Thyroid gland (tissue), 4 donors: ENCODE measurements at regions not wholly inside any gene's neighbourhood (a gene's known extent, or its start where the extent isn't known, plus 50 kb on each side); places are given as distances from the start of the nearest gene placed in this dataset.
A peak's percentile ranks its signal among the peaks of the same experiment; 100 is the strongest.
"Not testable (repeated sequence)": the region's sequence is repeated elsewhere in the genome, so short reads cannot be mapped to it uniquely, and the experiment has no call there.

Experiments used
- DNase-seq, 2 donors: peaks; one replicate each; pipeline ENCODE4 v3.0.0-alpha.2; 2019
- H3K27ac ChIP-seq, 3 donors: fragments of 200-600 bp; sonication (generic); 1 replicate in 2 of 3; 2 replicates in 1 of 3; pipeline ENCODE4 v1.5.1; 2016 to 2019; ENCODE audit warnings: mild to moderate bottlenecking in 1 of 3, moderate library complexity in 1 of 3
- H3K27me3 ChIP-seq: fragments of 200-600 bp; sonication (generic); one replicate; pipeline ENCODE4 v1.5.1; 2019
- H3K36me3 ChIP-seq, 2 donors: fragments of 200-600 bp; sonication (generic); one replicate each; pipeline ENCODE4 v1.5.1; 2016 to 2019
- H3K4me1 ChIP-seq, 2 donors: fragments of 200-600 bp; sonication (generic); one replicate each; pipeline ENCODE4 v1.5.1; 2017 to 2019
- H3K4me3 ChIP-seq, 3 donors: fragments of 200-600 bp; sonication (generic); replicated peaks in 1 of 3; 1 replicate in 2 of 3; 2 replicates in 1 of 3; pipeline ENCODE4 v1.5.1; 2016; ENCODE audit warnings: mild to moderate bottlenecking in 1 of 3
- H3K9me3 ChIP-seq: fragments of 200-600 bp; sonication (generic); one replicate; pipeline ENCODE4 v1.5.1; 2017
- CTCF ChIP-seq, 6 experiments: fragments of 200-600 bp in 3 of 6; fragments of 450-650 bp in 3 of 6; sonication (generic) in 3 of 6; IDR thresholded peaks; one replicate each; pipeline ENCODE4 v1.5.1; 2016 to 2019; ENCODE audit warnings: antibody characterized with exemption in 6 of 6, mild to moderate bottlenecking in 2 of 6, inconsistent platforms in 1 of 6, moderate library complexity in 1 of 6
- POLR2A ChIP-seq, 2 donors: fragments of 450-650 bp; IDR thresholded peaks; one replicate each; pipeline ENCODE4 v1.6.1; 2017; ENCODE audit warnings: antibody characterized with exemption in 2 of 2, mild to moderate bottlenecking in 2 of 2, moderate library complexity in 1 of 2
- WGBS, 2 donors: methylation state at CpG; one replicate each; pipeline ENCODE4 v1.1.5; 2017; 5-methylcytosine and 5-hydroxymethylcytosine counted together
- intact Hi-C: fragments of 100-400 bp; cut with DNase I; formaldehyde crosslinking; loops from one replicate; pipeline ENCODE4 v1.15.1; 2023

GRCh38 chr3:81872566-81872965 lies 111.1 kb upstream of the GBE1 start:
- Histone ChIP-seq H3K4me1 (no peaks in the 10 kb centered on the region), H3K27ac (no peak overlapping the region), H3K36me3 (no peaks in the 10 kb centered on the region), H3K27me3 (no peaks in the 10 kb centered on the region), H3K4me3 (no peak overlapping the region), H3K9me3 (no peaks in the 10 kb centered on the region)
- DNase-seq: no peak
- TF ChIP-seq CTCF (IDR thresholded peaks at IDR 0.05): no peak
- TF ChIP-seq POLR2A (IDR thresholded peaks at IDR 0.05): no peak
- intact Hi-C loops: no loop called here
- 69 to 86% methylated on average over 1 of the region's 1 CpG for WGBS, 2 donors

- WGBS, 2 donors: 48 to 56% methylated on average over 3 of the region's 3 CpGs
- intact Hi-C loops: no loop called here
- Histone ChIP-seq H3K27me3 (no peaks in the 10 kb centered on the region), H3K36me3 (no peaks in the 10 kb centered on the region), H3K9me3 (no peaks in the 10 kb centered on the region), H3K4me3 (no peak overlapping the region), H3K4me1 (no peaks in the 10 kb centered on the region), H3K27ac (no peak overlapping the region)
- DNase-seq: no peak
- no peak for TF ChIP-seq POLR2A (IDR thresholded peaks at IDR 0.05)
- peak in 1 of 6 experiments; percentile 8 for TF ChIP-seq CTCF (IDR thresholded peaks at IDR 0.05)
Observed at GRCh38 chr3:81871358-81872155, 110.1 kb upstream of the GBE1 start.

GRCh38 chr3:81869382-81869781 lies 107.9 kb upstream of the GBE1 start:
- Histone ChIP-seq H3K27me3 (no peaks in the 10 kb centered on the region), H3K9me3 (no peaks in the 10 kb centered on the region), H3K4me3 (no peak overlapping the region), H3K4me1 (peaks cover 0 to 3% of the 10 kb centered on the region in 2 donors), H3K36me3 (no peaks in the 10 kb centered on the region), H3K27ac (no peak overlapping the region)
- no peak for DNase-seq
- 51 to 59% methylated on average over 1 of the region's 1 CpG for WGBS, 2 donors
- TF ChIP-seq CTCF (IDR thresholded peaks at IDR 0.05) (no peak), POLR2A (IDR thresholded peaks at IDR 0.05) (no peak)
- intact Hi-C loops: no loop called here

GRCh38 chr3:81868597-81868996 lies 107.2 kb upstream of the GBE1 start:
- Histone ChIP-seq H3K4me1 (peaks cover 0 to 6% of the 10 kb centered on the region in 2 donors), H3K27me3 (no peaks in the 10 kb centered on the region), H3K36me3 (no peaks in the 10 kb centered on the region), H3K4me3 (no peak overlapping the region), H3K27ac (no peak overlapping the region), H3K9me3 (no peaks in the 10 kb centered on the region)
- no peak for DNase-seq
- intact Hi-C loops: no loop called here
- TF ChIP-seq CTCF (IDR thresholded peaks at IDR 0.05): no peak
- TF ChIP-seq POLR2A (IDR thresholded peaks at IDR 0.05): no peak
- 92 to 94% methylated on average over 1 of the region's 1 CpG for WGBS, 2 donors

GRCh38 chr3:81867875-81868274 lies 106.4 kb upstream of the GBE1 start:
- no peaks in the 10 kb centered on the region for H3K36me3 ChIP-seq
- H3K4me1 ChIP-seq: peaks cover 0 to 6% of the 10 kb centered on the region in 2 donors
- DNase-seq: no peak
- no peak overlapping the region for H3K27ac ChIP-seq
- H3K9me3 ChIP-seq: no peaks in the 10 kb centered on the region
- TF ChIP-seq POLR2A (IDR thresholded peaks at IDR 0.05) (no peak), CTCF (IDR thresholded peaks at IDR 0.05) (no peak)
- no peak overlapping the region for H3K4me3 ChIP-seq
- intact Hi-C loops: no loop called here
- no peaks in the 10 kb centered on the region for H3K27me3 ChIP-seq
- WGBS, 2 donors: 68 to 69% methylated on average over 2 of the region's 2 CpGs

- WGBS, 2 donors: 85 to 91% methylated on average over 5 of the region's 5 CpGs
Observed at GRCh38 chr3:81865164-81865563, 103.7 kb upstream of the GBE1 start.

More at GRCh38 chr3:81865164-81865563, 103.7 kb upstream of the GBE1 start:
- H3K9me3 ChIP-seq, H3K27me3 ChIP-seq, H3K27ac ChIP-seq, H3K36me3 ChIP-seq, DNase-seq, intact Hi-C loops, H3K4me3 ChIP-seq, H3K4me1 ChIP-seq: not testable (repeated sequence)
